ENCODE measurements at regions not wholly inside any gene's neighbourhood (a gene's known extent, or its start where the extent isn't known, plus 50 kb on each side); places are given as distances from the start of the nearest gene placed in this dataset.
"Not testable (repeated sequence)": the region's sequence is repeated elsewhere in the genome, so short reads cannot be mapped to it uniquely, and the experiment has no call there.

DNA sequence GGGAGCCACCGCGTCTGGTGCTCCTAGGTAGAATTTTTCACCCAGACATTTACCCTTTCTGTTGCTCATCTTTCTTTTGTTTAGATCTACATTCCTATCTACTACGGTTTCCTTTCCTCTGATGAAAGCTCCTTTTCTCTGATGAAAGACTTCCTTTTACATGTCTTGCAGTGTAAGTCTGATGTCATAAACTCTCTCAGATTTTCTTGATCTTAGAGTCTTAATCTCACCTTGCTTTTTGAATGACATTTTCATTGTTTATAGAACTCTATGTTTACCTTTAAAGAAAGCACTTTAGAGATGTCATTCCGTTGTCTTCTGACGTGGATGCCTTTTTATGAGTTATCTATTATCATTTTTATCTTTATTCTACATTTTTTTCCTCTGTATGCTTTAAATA lies 171.8 kb upstream of the MTPN start:
- H3K27ac ChIP-seq, result no peak overlapping the region
- H3K4me3 ChIP-seq, result no peak overlapping the region

GRCh38 chr7:136146925-136147324 lies 169.8 kb upstream of the MTPN start:
- Histone ChIP-seq H3K27ac (no peak overlapping the region), H3K4me3 (no peak overlapping the region)

DNA sequence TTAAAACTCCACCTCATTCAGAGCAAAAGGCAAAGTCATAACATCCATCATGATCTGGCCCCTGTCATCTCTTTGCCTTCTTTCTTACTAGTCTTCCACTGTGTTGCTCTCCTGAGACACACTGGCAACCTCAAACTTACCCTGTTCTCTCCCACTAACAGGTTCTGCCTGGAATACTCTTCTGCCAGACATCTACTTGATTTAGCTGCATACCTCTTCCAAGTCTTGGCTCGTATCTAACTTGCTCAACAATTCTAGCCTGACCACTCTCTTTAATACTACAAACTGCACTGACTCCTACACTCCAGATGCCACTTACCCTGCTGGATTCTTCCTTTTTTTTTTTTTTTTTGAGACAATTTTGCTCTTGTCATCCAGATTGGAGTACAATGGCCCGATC lies 167.0 kb upstream of the MTPN start:
- Histone ChIP-seq H3K27ac (no peak overlapping the region), H3K4me3 (no peak overlapping the region)

DNA sequence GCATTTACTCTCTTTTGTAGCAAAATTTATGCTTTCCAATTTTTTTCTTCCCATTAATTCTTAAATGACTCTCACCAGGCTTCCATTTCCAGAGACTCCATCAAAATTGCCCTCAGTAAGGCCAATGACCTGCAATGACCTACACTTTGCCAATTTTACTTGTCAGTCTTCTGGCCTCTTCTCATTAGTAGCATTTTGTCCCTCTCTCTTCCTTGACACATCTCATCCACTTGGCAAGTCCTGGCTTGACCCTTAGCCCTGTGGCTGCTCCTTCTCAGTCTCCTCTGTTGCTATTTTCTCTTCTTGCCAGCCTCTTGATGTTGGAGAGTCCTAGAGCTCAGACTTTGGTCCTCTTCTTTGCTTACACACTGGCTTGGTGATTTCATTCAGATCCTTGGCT lies 166.1 kb upstream of the MTPN start:
- Histone ChIP-seq H3K4me3 (no peak overlapping the region), H3K27ac (no peak overlapping the region)

GRCh38 chr7:136142583-136142982 lies 165.4 kb upstream of the MTPN start:
- no peak overlapping the region for H3K27ac ChIP-seq
- H3K4me3 ChIP-seq, result no peak overlapping the region

DNA sequence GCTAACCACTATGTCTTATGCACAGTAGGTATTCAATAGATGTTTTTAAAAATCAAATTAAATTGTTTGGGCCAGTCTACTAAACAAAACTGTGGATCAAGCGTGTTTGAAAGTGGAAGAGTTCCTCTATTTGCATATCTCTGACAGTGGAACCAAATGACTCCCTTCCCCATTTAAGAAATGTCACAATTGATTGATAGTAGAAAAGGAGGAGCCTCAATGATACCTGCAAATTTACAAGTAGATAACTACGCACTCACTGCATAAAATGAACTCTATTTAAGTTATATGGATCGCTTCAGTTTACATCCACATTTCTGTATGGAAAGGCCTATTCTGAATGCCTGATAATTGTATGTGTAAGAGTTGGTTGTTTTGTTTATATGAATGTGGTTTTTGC lies 163.3 kb upstream of the MTPN start:
- Histone ChIP-seq H3K4me3 (no peak overlapping the region), H3K27ac (no peak overlapping the region)

DNA sequence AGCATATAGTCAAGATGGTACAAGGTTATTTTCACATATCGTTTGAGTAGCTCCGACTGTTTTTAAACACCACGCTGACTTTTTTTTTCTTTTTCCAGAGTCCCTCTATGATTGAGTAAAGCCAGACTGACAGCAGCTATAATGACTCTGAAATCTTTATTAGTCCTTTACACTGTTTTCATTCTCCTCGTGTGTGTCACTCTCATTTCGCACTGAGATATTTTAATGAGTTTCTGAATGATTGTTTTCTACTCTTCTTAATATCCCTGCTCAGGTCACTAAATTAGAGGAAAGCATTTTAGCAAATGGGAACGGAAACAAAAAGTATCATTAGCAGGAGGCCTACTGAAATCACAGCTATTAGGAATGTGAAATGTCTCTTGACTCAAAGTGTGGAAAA lies 162.3 kb upstream of the MTPN start:
- Histone ChIP-seq H3K4me3 (no peak overlapping the region), H3K27ac (no peak overlapping the region)

DNA sequence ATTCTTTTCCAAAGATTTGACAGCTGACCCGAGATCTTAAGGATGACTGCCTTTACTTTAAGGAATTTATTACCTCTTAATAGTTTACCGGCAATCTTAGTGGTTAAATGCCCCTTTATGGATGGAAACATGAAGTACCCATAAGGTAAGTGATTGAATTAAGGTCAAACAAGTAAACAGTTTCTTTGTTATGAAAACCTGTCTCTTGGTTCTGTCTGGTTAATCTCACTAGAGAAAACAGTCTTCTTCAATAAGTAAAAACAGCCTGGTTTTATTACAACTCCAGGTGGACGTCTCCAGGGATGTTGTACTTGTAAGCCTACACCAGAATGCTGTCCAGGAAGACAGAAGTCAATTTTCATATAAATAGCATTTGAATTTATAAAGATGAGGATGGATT lies 161.8 kb upstream of the MTPN start:
- Histone ChIP-seq H3K4me3 (no peak overlapping the region), H3K27ac (no peak overlapping the region)

DNA sequence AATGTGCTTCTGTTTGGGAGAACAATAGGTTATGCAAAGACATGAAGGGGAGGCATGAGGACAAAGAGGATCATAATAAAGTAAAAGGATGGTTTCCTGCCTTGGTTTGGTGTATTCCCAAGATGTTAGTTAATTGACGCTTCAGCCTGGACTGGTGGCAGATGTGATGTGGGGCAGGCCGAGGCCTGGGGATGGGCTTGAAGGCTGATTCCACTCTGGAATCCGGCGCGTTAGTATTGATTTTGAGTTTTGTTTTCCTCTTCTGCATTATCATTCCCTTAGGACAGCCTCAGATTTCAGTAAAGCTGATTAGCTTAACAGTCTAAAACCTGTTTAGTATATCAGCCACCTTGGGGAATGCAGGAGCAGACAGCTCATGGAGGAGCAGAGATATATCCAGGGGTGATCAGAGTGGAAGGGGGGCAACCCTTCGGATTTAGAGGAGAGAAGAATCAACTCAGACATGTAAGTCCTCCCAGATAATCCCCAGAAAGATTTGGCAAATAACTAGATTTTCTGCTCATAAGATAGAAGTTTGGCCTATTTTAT lies 159.8 kb upstream of the MTPN start:
- H3K27ac ChIP-seq, result no peak overlapping the region
- no peak overlapping the region for H3K4me3 ChIP-seq

- no peak overlapping the region for H3K4me3 ChIP-seq
These were observed 157.3 kb upstream of the MTPN start for GRCh38 chr7:136134503-136134902.

GRCh38 chr7:136133551-136133950 lies 156.4 kb upstream of the MTPN start:
- Histone ChIP-seq H3K27ac (no peak overlapping the region), H3K4me3 (no peak overlapping the region)

More at GRCh38 chr7:136134503-136134902, 157.3 kb upstream of the MTPN start:
- H3K27ac ChIP-seq, result no peak overlapping the region

GRCh38 chr7:136131304-136131630 lies 154.1 kb upstream of the MTPN start:
- H3K27ac ChIP-seq, result no peak overlapping the region
- no peak overlapping the region for H3K4me3 ChIP-seq

GRCh38 chr7:136130511-136131303 lies 153.5 kb upstream of the MTPN start:
- no peak overlapping the region for H3K4me3 ChIP-seq

DNA sequence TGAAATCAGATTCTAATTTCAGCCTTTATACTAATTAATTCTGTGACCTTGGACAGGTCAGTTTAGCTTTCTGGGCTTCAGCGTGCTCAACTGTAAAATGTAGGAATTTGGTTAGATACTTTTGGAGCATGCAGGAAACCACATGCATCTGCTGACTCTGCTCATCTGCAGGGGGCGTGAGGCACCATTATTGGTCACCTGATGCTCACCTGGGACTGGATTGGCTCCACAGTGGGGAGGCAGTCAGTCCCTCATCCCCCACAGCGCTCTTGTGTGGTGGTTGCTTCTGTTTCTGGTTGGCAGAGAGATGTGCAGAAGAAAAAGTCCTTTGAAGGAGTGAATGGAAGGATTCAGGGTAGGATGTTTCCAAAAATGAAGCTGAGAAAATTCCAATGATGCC lies 150.9 kb upstream of the MTPN start:
- no peak overlapping the region for H3K4me3 ChIP-seq

More at GRCh38 chr7:136130511-136131303, 153.5 kb upstream of the MTPN start:
- H3K27ac ChIP-seq, result no peak overlapping the region

DNA sequence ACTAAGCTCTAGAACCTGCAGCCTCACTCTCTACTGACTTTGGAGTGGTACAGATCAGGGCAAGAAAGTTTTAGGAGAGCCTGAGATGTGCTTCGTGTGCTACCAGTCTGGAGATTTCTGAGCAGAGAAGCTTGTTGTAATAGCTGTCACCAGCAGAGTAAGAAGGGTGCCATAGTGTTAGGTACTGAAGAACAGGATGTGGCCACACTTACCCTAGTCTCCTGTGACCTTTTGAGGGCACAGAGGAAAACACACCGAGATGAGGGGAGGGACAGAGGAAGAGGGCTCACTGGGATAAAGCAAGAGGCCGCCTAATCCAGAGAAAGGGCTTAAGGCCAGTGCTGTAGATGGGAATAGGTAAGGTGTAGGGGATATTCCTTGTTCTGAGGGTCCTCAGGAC lies 146.2 kb upstream of the MTPN start:
- Histone ChIP-seq H3K27ac (no peak overlapping the region), H3K4me3 (no peak overlapping the region)

More for the DNA sequence above, 150.9 kb upstream of the MTPN start:
- H3K27ac ChIP-seq, result no peak overlapping the region

DNA sequence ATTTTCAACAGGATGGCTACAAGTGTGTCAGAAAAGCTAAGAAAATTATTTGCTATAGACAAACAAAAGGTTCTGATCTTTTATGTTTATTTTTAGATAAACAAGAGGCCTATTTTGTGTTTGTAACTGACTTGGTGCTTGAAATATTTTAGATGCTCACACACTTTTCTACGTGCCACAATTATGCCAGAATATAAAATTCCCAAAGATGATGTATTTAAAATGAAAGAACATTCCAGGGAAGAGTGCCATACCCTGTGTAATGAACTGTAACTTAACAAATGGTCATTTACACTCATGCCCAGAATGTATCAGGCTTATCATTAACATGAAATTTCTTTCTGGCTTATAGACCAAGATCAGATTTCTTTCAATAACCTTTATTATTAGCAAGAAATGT lies 144.9 kb upstream of the MTPN start:
- Histone ChIP-seq H3K4me3 (no peak overlapping the region), H3K27ac (no peak overlapping the region)

DNA sequence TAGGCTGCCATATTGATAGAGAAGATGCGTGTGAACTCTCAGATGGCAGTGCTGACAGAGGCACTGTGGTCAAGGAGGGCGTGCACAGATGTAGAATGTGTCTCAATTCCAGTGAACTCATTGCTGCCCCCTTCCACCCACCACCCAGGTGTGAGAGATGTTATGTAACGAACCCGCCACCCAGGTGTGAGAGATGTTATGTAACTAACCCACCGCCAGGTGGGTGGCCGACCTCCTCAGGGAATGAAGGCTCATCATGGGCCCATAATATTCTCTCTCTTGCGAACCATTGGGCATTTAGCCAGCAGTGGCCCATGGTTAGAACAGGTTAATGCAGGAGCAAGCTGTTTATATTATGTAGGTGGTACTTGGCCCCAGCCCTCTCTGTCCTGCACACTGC lies 140.4 kb upstream of the MTPN start:
- Histone ChIP-seq H3K4me3 (no peak overlapping the region), H3K27ac (no peak overlapping the region)

DNA sequence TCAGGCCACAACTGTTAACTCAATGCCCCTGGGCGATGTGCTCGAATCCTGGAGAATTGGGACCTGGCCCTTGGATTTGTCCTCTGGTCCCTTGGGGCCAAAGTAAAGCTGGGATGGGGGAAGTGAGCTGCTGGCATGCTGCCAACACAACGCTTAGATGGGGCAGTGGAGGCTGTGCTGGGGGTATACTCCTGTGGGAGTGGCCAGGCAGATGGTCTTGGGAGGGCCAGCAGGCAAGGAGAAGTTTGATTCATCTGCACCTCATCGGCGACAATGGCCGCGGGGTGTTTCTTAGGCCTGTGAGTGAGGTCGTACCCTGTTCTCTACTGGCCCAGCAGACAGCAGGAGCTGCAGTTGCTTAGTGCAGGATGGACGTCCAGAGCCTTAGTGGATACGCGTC lies 139.0 kb upstream of the MTPN start:
- Histone ChIP-seq H3K27ac (no peak overlapping the region), H3K4me3 (no peak overlapping the region)

DNA sequence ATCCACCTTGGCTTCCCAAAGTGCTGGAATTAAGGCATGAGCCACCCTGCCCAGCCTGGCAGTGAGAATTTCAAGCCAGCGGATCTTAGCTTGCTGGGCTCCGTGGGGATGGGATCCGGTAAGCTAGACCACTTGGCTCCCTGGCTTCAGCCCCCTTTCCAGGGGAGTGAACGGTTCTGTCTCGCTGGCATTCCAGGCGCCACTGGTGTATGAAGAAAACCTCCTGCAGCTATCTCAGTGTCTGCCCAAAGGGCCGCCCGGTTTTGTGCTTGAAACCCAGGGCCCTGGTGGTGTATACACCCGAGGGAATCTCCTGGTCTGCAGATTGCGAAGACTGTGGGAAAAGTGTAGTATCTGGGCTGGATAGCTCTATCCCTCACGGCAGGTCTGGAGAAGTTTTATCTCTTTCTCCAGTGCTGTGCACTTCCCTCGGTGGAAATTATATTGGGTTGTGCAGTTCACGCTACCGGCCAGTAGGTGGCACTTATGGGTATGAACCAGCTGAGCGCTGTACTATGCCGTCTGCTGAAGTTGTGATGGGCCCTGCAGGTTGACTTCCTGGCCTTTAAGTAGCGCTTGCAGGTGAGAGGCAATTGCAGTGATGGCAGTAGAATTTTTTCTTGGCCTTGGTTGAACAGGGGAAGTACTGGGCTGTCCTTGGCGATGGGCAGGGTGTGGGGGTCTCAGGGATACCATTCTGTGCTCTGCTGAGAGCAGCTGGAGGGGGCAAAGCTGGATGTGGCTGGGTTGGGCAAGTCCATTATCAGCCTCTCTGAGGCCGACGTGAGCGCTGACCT lies 138.0 kb upstream of the MTPN start:
- H3K27ac ChIP-seq, result no peak overlapping the region

DNA sequence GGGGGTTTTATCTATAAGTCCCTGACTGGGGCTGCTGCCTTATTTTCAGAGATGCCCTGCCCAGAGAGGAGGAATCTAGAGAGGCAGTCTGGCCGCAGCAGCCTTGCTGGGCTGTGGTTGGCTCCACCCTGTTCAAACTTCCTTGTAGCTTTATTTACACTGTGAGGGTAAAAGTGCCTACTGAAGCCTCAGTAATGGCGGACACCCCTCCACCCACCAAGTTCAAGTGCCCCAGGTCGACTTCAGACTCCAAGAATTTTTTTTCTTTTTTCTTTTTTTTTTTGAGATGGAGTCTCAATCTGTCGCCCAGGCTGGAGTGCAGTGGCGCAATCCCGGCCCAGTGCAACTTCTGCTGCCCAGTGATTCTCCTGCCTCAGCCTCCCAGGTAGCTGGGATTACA lies 137.3 kb upstream of the MTPN start:
- not testable (repeated sequence) for H3K4me3 ChIP-seq, H3K27ac ChIP-seq

More for the DNA sequence above, 138.0 kb upstream of the MTPN start:
- H3K4me3 ChIP-seq, result no peak overlapping the region

DNA sequence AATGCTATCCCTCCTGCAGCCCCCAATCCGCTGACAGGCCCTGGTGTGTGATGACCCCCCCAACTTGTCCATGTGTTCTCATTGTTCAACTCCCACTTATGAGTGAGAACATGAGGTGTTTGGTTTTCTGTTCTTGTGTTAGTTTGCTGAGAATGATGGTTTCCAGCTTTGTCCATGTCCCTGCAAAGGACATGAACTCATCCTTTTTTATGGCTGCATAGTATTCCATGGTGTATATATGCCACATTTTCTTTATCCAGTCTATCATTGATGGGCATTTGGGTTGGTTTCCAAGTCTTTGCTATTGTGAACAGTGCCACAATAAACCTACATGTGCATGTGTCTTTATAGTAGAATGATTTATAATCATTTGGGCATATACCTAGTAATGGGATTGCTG lies 131.9 kb upstream of the MTPN start:
- not testable (repeated sequence) for H3K27ac ChIP-seq, H3K4me3 ChIP-seq

Measured in skin epidermis (tissue), 12 donors.